IMR-90 (cell line): ENCODE measurements at regions not wholly inside any gene's neighbourhood (a gene's known extent, or its start where the extent isn't known, plus 50 kb on each side); places are given as distances from the start of the nearest gene placed in this dataset.

Experiments
- ATAC-seq: fragments of 200-7000 bp; cut with Tn5 transposase; 2 replicates; pipeline ENCODE4 v1.9.1; 2020; ENCODE audit warnings: low read depth, mild to moderate bottlenecking, moderate library complexity
- BruUV-seq: library from RNA; stranded (reverse); fragments of 400-500 nt; replicated peaks from 2 replicates; lab custom pipeline; 2021; lab: Mats Ljungman, UMichigan
- CTCF ChIA-PET: fragments of 300-600 bp; formaldehyde crosslinking; extraction: SDS; loops from one replicate; lab custom pipeline; 2021; ENCODE audit warnings: antibody characterized with exemption; lab: Yijun Ruan, JAX
- POLR2A ChIA-PET: fragments of 300-600 bp; sonication (Branson Sonifier 250); formaldehyde crosslinking; loops from one replicate; lab custom pipeline; 2022; ENCODE audit warnings: antibody characterized with exemption; ENCODE audit not compliant: unreplicated experiment; lab: Charles Lee
- DNase-seq: peaks from one replicate; pipeline ENCODE4 v3.0.0; 2013
- H2AFZ ChIP-seq: replicated peaks from 2 replicates; pipeline ENCODE3; 2013; ENCODE audit warnings: low read length, mild to moderate bottlenecking; ENCODE audit not compliant: poor library complexity
- H2AK5ac ChIP-seq: 2 replicates; pipeline ENCODE4 v1.6.1; 2013; ENCODE audit warnings: low read depth, low read length, inconsistent platforms
- H2AK9ac ChIP-seq: replicated peaks from 2 replicates; pipeline ENCODE3; 2013; ENCODE audit warnings: mild to moderate bottlenecking, low read depth, low read length, moderate library complexity; ENCODE audit not compliant: poor library complexity
- H2BK120ac ChIP-seq: 2 replicates; pipeline ENCODE4 v1.6.1; 2013; ENCODE audit warnings: low read depth, low read length, inconsistent platforms
- H2BK15ac ChIP-seq: 3 replicates; pipeline ENCODE4 v1.6.1; 2013; ENCODE audit warnings: low read depth, low read length, inconsistent platforms
- H2BK20ac ChIP-seq: 2 replicates; pipeline ENCODE4 v1.6.1; 2013; ENCODE audit warnings: low read depth, mild to moderate bottlenecking, inconsistent platforms, low read length, moderate library complexity
- H2BK5ac ChIP-seq: 2 replicates; pipeline ENCODE4 v1.6.1; 2013; ENCODE audit warnings: mild to moderate bottlenecking, low read depth, low read length, inconsistent platforms; ENCODE audit not compliant: poor library complexity, severe bottlenecking
- H3K14ac ChIP-seq: replicated peaks from 2 replicates; pipeline ENCODE4 v1.6.1; 2013; ENCODE audit warnings: low read depth, low read length, inconsistent platforms
- H3K18ac ChIP-seq: 2 replicates; pipeline ENCODE4 v1.6.1; 2013; ENCODE audit warnings: low read depth, low read length, control low read depth
- H3K23ac ChIP-seq: 2 replicates; pipeline ENCODE4 v1.6.1; 2013; ENCODE audit warnings: low read depth, low read length, inconsistent platforms
- H3K27ac ChIP-seq: 2 replicates; pipeline ENCODE4 v1.5.1; 2013; ENCODE audit warnings: mild to moderate bottlenecking, control low read depth, low read length; ENCODE audit not compliant: insufficient read depth
- H3K27me3 ChIP-seq: 2 replicates; pipeline ENCODE4 v1.6.1; 2013; ENCODE audit warnings: low read length; ENCODE audit not compliant: control insufficient read depth, insufficient read depth
- H3K36me3 ChIP-seq: 2 replicates; pipeline ENCODE4 v1.6.1; 2013; ENCODE audit warnings: low read length, mixed read lengths; ENCODE audit not compliant: control insufficient read depth, insufficient read depth
- H3K4ac ChIP-seq: 2 replicates; pipeline ENCODE4 v1.6.1; 2013; ENCODE audit warnings: low read depth, low read length, inconsistent platforms
- H3K4me1 ChIP-seq: 2 replicates; pipeline ENCODE4 v1.6.1; 2013; ENCODE audit warnings: low read length, mixed read lengths; ENCODE audit not compliant: control insufficient read depth, insufficient read depth
- H3K4me2 ChIP-seq: 2 replicates; pipeline ENCODE4 v1.6.1; 2013; ENCODE audit warnings: low read depth, mild to moderate bottlenecking, control low read depth, low read length, moderate library complexity
- H3K4me3 ChIP-seq: 2 replicates; pipeline ENCODE4 v1.5.1; 2013; ENCODE audit warnings: low read depth, mild to moderate bottlenecking, control low read depth, low read length, moderate library complexity; ENCODE audit not compliant: insufficient read depth
- H3K56ac ChIP-seq: 2 replicates; pipeline ENCODE4 v1.6.1; 2013; ENCODE audit warnings: low read length, inconsistent platforms; ENCODE audit not compliant: insufficient read depth; ENCODE audit errors: extremely low read depth
- H3K79me1 ChIP-seq, 2 experiments: 2 replicates each; pipeline ENCODE4 v1.6.1; 2013; ENCODE audit warnings: low read length in 2 of 2, inconsistent platforms in 1 of 2, low read depth in 1 of 2
- H3K9ac ChIP-seq: 2 replicates; pipeline ENCODE4 v1.6.1; 2013; ENCODE audit warnings: low read depth, low read length, control low read depth
- H3K9me1 ChIP-seq: 2 replicates; pipeline ENCODE4 v1.6.1; 2013; ENCODE audit warnings: low read length, inconsistent platforms; ENCODE audit not compliant: insufficient read depth
- H3K9me3 ChIP-seq: 2 replicates; pipeline ENCODE4 v1.6.1; 2013; ENCODE audit warnings: low read length; ENCODE audit not compliant: control insufficient read depth, insufficient read depth
- H4K20me1 ChIP-seq: 2 replicates; pipeline ENCODE4 v1.6.1; 2013; ENCODE audit warnings: low read length, inconsistent platforms; ENCODE audit not compliant: insufficient read depth
- H4K5ac ChIP-seq: 2 replicates; pipeline ENCODE4 v1.6.1; 2013; ENCODE audit warnings: mild to moderate bottlenecking, low read depth, low read length, control low read depth
- H4K8ac ChIP-seq, 2 experiments: 2 replicates each; pipeline ENCODE4 v1.6.1; 2013; ENCODE audit warnings: low read depth in 2 of 2, low read length in 2 of 2, control low read depth in 1 of 2, inconsistent platforms in 1 of 2
- H4K91ac ChIP-seq: 2 replicates; pipeline ENCODE4 v1.6.1; 2013; ENCODE audit warnings: low read depth, low read length, inconsistent platforms; ENCODE audit not compliant: insufficient read depth
- CEBPB ChIP-seq: IDR thresholded peaks from 2 replicates; pipeline ENCODE4 v1.6.1; 2012; ENCODE audit warnings: low read depth, low read length, improper control_type of control experiment
- FOS ChIP-seq: fragments of 150-350 bp; IDR thresholded peaks from 2 replicates; pipeline ENCODE4 v1.6.1; 2016; ENCODE audit warnings: low read depth, low read length
- MAFK ChIP-seq: IDR thresholded peaks from 2 replicates; pipeline ENCODE4 v1.6.1; 2012; ENCODE audit warnings: low read depth, low read length, improper control_type of control experiment
- POLR2A ChIP-seq: IDR thresholded peaks from 2 replicates; pipeline ENCODE4 v1.6.1; 2012; ENCODE audit warnings: mild to moderate bottlenecking, low read depth, low read length
- RAD21 ChIP-seq: IDR thresholded peaks from 2 replicates; pipeline ENCODE4 v1.6.1; 2012; ENCODE audit warnings: low read length, improper control_type of control experiment
- RCOR1 ChIP-seq: IDR thresholded peaks from 2 replicates; pipeline ENCODE4 v1.6.1; 2012; ENCODE audit warnings: mild to moderate bottlenecking, low read length, improper control_type of control experiment; ENCODE audit not compliant: insufficient replicate concordance
- RFX5 ChIP-seq: IDR thresholded peaks from 2 replicates; pipeline ENCODE4 v1.8.0; 2012; ENCODE audit warnings: low read depth, mild to moderate bottlenecking, low read length, moderate library complexity
- SMC3 ChIP-seq: fragments of 150-350 bp; IDR thresholded peaks from 2 replicates; pipeline ENCODE4 v1.6.1; 2016; ENCODE audit warnings: low read depth, mild to moderate bottlenecking, antibody characterized with exemption, low read length, moderate library complexity
- USF2 ChIP-seq: fragments of 150-350 bp; IDR thresholded peaks from 2 replicates; pipeline ENCODE4 v1.6.1; 2017; ENCODE audit warnings: mild to moderate bottlenecking, antibody characterized with exemption, low read length, low read depth
- WGBS, 2 experiments: methylation state at CpG; one replicate each; pipeline versions ENCODE4 v1.1.5 to v1.1.7; 2013; ENCODE audit warnings: missing lambda C conversion rate in 2 of 2; ENCODE audit not compliant: insufficient read length in 1 of 2; ENCODE audit errors: extremely low coverage in 2 of 2; 5-methylcytosine and 5-hydroxymethylcytosine counted together
- dilution Hi-C: fragments of 300-500 bp; cut with HindIII; formaldehyde crosslinking; loops from one replicate; pipeline ENCODE4 v1.14.3; 2018; ENCODE audit warnings: low sequenced_read_pairs; ENCODE audit not compliant: unreplicated experiment
- in situ Hi-C: fragments of 300-500 bp; cut with MboI; formaldehyde crosslinking; loops from 3 replicates; pipeline ENCODE4 v1.14.3; 2019; ENCODE audit warnings: low sequenced_read_pairs, inconsistent platforms, mixed read lengths
- intact Hi-C: fragments of 100-400 bp; cut with micrococcal nuclease; formaldehyde crosslinking; loops from 2 replicates; pipeline ENCODE4 v1.10.0; 2022
- TF ChIP-seq, protein P1 (sequence below): conservative IDR thresholded peaks from 2 replicates; pipeline ENCODE4 v1.5.1; 2012; ENCODE audit warnings: mild to moderate bottlenecking, low read depth, low read length, improper control_type of control experiment
- TF ChIP-seq, protein P2 (sequence below): fragments of 150-350 bp; IDR thresholded peaks from 2 replicates; pipeline ENCODE4 v1.6.1; 2016; ENCODE audit warnings: low read depth, mild to moderate bottlenecking, low read length, moderate library complexity, borderline replicate concordance

GRCh38 chr1:72930528-72930927 lies 648.2 kb upstream of the NEGR1 start:
- Histone ChIP-seq H3K18ac (no peak overlapping the region), H2AK5ac (no peak overlapping the region), H3K27me3 (no peaks in the 10 kb centered on the region), H3K79me1 (no peaks in the 10 kb centered on the region), H3K4ac (no peak overlapping the region), H2BK5ac (no peak overlapping the region), H3K9me1 (no peaks in the 10 kb centered on the region), H4K91ac (no peak overlapping the region), H3K4me2 (no peak overlapping the region), H4K20me1 (no peaks in the 10 kb centered on the region), H2BK20ac (no peak overlapping the region), H2AFZ (no peak overlapping the region), H3K14ac (no peak overlapping the region), H3K27ac (no peak overlapping the region), H3K4me1 (no peaks in the 10 kb centered on the region), H3K56ac (no peak overlapping the region), H2BK15ac (no peak overlapping the region), H4K8ac (no peak overlapping the region), H3K23ac (no peak overlapping the region), H3K9ac (no peak overlapping the region), H4K5ac (no peak overlapping the region), H2BK120ac (no peak overlapping the region), H3K9me3 (peaks cover 4% of the 10 kb centered on the region; the same call in 1 of the 2 replicates), H3K4me3 (no peak overlapping the region), H3K36me3 (no peaks in the 10 kb centered on the region), H2AK9ac (no peak overlapping the region)
- WGBS, 2 experiments = 30% methylated on average over 2 of the region's 3 CpGs; no CpG with 5 or more reads in 1 of the 2 experiments
- dilution Hi-C loops = no loop called here
- CTCF ChIA-PET = no interaction called here
- DNase-seq (no peak), ATAC-seq (no peak)
- TF ChIP-seq MAFK (no peak), RCOR1 (no peak), RAD21 (no peak), RFX5 (no peak), FOS (no peak), USF2 (no peak), CEBPB (no peak), SMC3 (no peak), POLR2A (no peak)
- TF ChIP-seq, protein P1, sequence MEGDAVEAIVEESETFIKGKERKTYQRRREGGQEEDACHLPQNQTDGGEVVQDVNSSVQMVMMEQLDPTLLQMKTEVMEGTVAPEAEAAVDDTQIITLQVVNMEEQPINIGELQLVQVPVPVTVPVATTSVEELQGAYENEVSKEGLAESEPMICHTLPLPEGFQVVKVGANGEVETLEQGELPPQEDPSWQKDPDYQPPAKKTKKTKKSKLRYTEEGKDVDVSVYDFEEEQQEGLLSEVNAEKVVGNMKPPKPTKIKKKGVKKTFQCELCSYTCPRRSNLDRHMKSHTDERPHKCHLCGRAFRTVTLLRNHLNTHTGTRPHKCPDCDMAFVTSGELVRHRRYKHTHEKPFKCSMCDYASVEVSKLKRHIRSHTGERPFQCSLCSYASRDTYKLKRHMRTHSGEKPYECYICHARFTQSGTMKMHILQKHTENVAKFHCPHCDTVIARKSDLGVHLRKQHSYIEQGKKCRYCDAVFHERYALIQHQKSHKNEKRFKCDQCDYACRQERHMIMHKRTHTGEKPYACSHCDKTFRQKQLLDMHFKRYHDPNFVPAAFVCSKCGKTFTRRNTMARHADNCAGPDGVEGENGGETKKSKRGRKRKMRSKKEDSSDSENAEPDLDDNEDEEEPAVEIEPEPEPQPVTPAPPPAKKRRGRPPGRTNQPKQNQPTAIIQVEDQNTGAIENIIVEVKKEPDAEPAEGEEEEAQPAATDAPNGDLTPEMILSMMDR = no peak
- TF ChIP-seq, protein P2, sequence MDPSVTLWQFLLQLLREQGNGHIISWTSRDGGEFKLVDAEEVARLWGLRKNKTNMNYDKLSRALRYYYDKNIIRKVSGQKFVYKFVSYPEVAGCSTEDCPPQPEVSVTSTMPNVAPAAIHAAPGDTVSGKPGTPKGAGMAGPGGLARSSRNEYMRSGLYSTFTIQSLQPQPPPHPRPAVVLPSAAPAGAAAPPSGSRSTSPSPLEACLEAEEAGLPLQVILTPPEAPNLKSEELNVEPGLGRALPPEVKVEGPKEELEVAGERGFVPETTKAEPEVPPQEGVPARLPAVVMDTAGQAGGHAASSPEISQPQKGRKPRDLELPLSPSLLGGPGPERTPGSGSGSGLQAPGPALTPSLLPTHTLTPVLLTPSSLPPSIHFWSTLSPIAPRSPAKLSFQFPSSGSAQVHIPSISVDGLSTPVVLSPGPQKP = no peak
- intact Hi-C loops = no loop called here
- no TSS peak for BruUV-seq
- POLR2A ChIA-PET = no interaction called here
- in situ Hi-C loops = no loop called here
